ENCODE measurements at regions not wholly inside any gene's neighbourhood (a gene's known extent, or its start where the extent isn't known, plus 50 kb on each side); places are given as distances from the start of the nearest gene placed in this dataset.

DNA sequence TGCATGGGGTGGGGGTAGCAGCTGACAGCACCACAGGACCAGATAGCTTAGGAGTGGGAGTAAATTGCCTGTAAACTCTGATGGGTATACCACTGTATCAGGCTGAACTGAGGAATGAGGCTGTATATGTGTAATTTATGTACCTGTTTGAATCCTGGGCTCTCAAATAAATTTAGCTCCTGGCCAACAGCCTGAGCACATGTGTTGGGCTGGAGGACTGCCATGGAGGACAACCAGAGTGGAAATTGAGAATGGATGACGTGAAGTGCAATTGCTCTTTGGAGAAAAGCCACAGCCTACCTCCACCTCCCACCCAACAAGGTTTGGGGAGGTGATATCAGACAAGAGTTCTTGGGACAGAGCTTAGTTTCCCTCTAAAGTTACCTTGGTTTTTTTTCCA is 328.6 kb upstream of the PROK2 start:
- Histone ChIP-seq H3K56ac (ENCODE audit: extremely low read depth, insufficient read depth, low read length) (no peak overlapping the region), H2BK15ac (ENCODE audit: low read depth, low read length) (no peak overlapping the region), H3K4me1 (ENCODE audit: control insufficient read depth, insufficient read depth, low read length) (no peaks in the 10 kb centered on the region), H2AFZ (replicated peaks; ENCODE audit: low read length, poor library complexity) (no peak overlapping the region), H3K4me3 (ENCODE audit: insufficient read depth, low read depth, low read length) (no peak overlapping the region), H3K9me1 (ENCODE audit: insufficient read depth, low read length) (no peaks in the 10 kb centered on the region), H3K9ac (ENCODE audit: low read depth, low read length) (no peak overlapping the region), H4K5ac (ENCODE audit: low read depth, low read length) (no peak overlapping the region), H3K27me3 (ENCODE audit: control insufficient read depth, insufficient read depth, low read length) (peaks cover 17% of the 10 kb centered on the region), H3K14ac (replicated peaks; ENCODE audit: low read depth, low read length) (no peak overlapping the region), H4K91ac (ENCODE audit: insufficient read depth, low read depth, low read length) (no peak overlapping the region), H2AK9ac (replicated peaks; ENCODE audit: low read depth, low read length, poor library complexity) (no peak overlapping the region), H2BK120ac (ENCODE audit: low read depth, low read length) (no peak overlapping the region), H2AK5ac (ENCODE audit: low read depth, low read length) (no peak overlapping the region), H4K20me1 (ENCODE audit: insufficient read depth, low read length) (no peaks in the 10 kb centered on the region), H2BK20ac (ENCODE audit: low read depth, low read length) (no peak overlapping the region), H3K18ac (ENCODE audit: low read depth, low read length) (no peak overlapping the region), H3K4me2 (ENCODE audit: low read depth, low read length) (no peak overlapping the region), H3K4ac (ENCODE audit: low read depth, low read length) (no peak overlapping the region), H3K23ac (ENCODE audit: low read depth, low read length) (no peak overlapping the region), H4K8ac (ENCODE audit: low read depth in 2 of 2, low read length in 2 of 2) (no peak overlapping the region), H3K9me3 (ENCODE audit: control insufficient read depth, insufficient read depth, low read length) (no peaks in the 10 kb centered on the region), H2BK5ac (ENCODE audit: low read depth, low read length, poor library complexity, severe bottlenecking) (no peak overlapping the region), H3K27ac (ENCODE audit: insufficient read depth, low read length) (no peak overlapping the region), H3K79me1 (ENCODE audit: low read depth in 1 of 2, low read length in 2 of 2) (no peaks in the 10 kb centered on the region), H3K36me3 (ENCODE audit: control insufficient read depth, insufficient read depth, low read length) (no peaks in the 10 kb centered on the region)
- dilution Hi-C loops (cut with HindIII; ENCODE audit: low sequenced_read_pairs, unreplicated experiment), result no loop called here
- ChIA-PET POLR2A (ENCODE audit: unreplicated experiment) (no interaction called here), CTCF (no interaction called here)
- intact Hi-C loops (cut with micrococcal nuclease), result no loop called here
- TF ChIP-seq BHLHE40 (IDR thresholded peaks at IDR 0.05; ENCODE audit: low read depth, low read length) (no peak), MAFK (IDR thresholded peaks at IDR 0.05; ENCODE audit: low read depth, low read length) (no peak), SMC3 (IDR thresholded peaks at IDR 0.05; ENCODE audit: low read depth, low read length) (no peak), MXI1 (IDR thresholded peaks at IDR 0.05; ENCODE audit: borderline replicate concordance, low read depth, low read length) (no peak), FOS (IDR thresholded peaks at IDR 0.05; ENCODE audit: low read depth, low read length) (no peak), NFE2L2 (IDR thresholded peaks at IDR 0.05; ENCODE audit: low read depth, low read length) (no peak), RFX5 (IDR thresholded peaks at IDR 0.05; ENCODE audit: low read depth, low read length) (no peak), RCOR1 (IDR thresholded peaks at IDR 0.05; ENCODE audit: insufficient replicate concordance, low read length) (no peak), CHD1 (IDR thresholded peaks at IDR 0.05; ENCODE audit: low read depth, low read length) (no peak)
- TF ChIP-seq, protein P1, sequence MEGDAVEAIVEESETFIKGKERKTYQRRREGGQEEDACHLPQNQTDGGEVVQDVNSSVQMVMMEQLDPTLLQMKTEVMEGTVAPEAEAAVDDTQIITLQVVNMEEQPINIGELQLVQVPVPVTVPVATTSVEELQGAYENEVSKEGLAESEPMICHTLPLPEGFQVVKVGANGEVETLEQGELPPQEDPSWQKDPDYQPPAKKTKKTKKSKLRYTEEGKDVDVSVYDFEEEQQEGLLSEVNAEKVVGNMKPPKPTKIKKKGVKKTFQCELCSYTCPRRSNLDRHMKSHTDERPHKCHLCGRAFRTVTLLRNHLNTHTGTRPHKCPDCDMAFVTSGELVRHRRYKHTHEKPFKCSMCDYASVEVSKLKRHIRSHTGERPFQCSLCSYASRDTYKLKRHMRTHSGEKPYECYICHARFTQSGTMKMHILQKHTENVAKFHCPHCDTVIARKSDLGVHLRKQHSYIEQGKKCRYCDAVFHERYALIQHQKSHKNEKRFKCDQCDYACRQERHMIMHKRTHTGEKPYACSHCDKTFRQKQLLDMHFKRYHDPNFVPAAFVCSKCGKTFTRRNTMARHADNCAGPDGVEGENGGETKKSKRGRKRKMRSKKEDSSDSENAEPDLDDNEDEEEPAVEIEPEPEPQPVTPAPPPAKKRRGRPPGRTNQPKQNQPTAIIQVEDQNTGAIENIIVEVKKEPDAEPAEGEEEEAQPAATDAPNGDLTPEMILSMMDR (conservative IDR thresholded peaks at IDR 0.05; ENCODE audit: low read depth, low read length), result no peak
- TF ChIP-seq, protein P2, sequence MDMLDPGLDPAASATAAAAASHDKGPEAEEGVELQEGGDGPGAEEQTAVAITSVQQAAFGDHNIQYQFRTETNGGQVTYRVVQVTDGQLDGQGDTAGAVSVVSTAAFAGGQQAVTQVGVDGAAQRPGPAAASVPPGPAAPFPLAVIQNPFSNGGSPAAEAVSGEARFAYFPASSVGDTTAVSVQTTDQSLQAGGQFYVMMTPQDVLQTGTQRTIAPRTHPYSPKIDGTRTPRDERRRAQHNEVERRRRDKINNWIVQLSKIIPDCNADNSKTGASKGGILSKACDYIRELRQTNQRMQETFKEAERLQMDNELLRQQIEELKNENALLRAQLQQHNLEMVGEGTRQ (IDR thresholded peaks at IDR 0.05; ENCODE audit: low read depth, low read length), result no peak
- DNase-seq, result no peak
- WGBS, 2 experiments (ENCODE audit: extremely low coverage in 2 of 2, insufficient read length in 1 of 2), result no CpG with 5 or more reads among the region's 1 CpG
- no TSS peak for BruUV-seq (replicated peaks)
- in situ Hi-C loops (cut with MboI; ENCODE audit: low sequenced_read_pairs), result no loop called here
- no peak for ATAC-seq (ENCODE audit: low read depth)

All from IMR-90 (cell line).